ENCODE measurements at regions not wholly inside any gene's neighbourhood (a gene's known extent, or its start where the extent isn't known, plus 50 kb on each side); places are given as distances from the start of the nearest gene placed in this dataset.

DNA sequence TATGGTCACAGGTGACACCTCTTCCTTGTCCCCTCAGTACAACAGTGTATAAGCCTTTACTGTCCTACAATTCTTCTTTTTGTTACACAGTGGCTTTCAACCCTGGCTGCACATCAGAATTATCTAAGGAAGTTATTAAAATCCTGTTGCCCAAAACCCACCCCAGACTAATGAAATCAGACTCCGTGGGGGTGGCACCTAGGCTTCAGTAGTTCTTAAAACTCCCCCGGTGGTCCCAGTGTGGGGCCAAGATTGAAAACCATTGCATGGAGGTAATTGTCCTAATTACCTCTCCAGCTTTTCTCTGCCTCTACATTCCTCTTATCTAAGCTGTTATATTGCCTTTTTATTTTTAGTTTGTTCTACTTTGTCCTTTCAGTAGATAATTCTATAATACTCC lies 172.8 kb downstream of the DAD1 start:
- no peak for TF ChIP-seq SP1 (IDR thresholded peaks at IDR 0.05)
- TF ChIP-seq NR2F2 (IDR thresholded peaks at IDR 0.05), result no peak
- no peak for TF ChIP-seq CTCF (IDR thresholded peaks at IDR 0.05; ENCODE audit: low read depth, low read length, missing input control)
- no peak for TF ChIP-seq TAF1 (conservative IDR thresholded peaks at IDR 0.05)
- TF ChIP-seq, protein P1, sequence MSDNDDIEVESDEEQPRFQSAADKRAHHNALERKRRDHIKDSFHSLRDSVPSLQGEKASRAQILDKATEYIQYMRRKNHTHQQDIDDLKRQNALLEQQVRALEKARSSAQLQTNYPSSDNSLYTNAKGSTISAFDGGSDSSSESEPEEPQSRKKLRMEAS (IDR thresholded peaks at IDR 0.05), result no peak
- TF ChIP-seq, protein P2, sequence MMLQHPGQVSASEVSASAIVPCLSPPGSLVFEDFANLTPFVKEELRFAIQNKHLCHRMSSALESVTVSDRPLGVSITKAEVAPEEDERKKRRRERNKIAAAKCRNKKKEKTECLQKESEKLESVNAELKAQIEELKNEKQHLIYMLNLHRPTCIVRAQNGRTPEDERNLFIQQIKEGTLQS (IDR thresholded peaks at IDR 0.05), result no peak
- TF ChIP-seq REST (IDR thresholded peaks at IDR 0.05), result no peak
- no peak for TF ChIP-seq FOXA1 (IDR thresholded peaks at IDR 0.05)

All from liver (tissue), 3 donors.